ENCODE measurements at regions not wholly inside any gene's neighbourhood (a gene's known extent, or its start where the extent isn't known, plus 50 kb on each side); places are given as distances from the start of the nearest gene placed in this dataset.

GRCh38 chr11:33616552-33616951 is 84.1 kb downstream of the C11orf91 start:
- peaks cover 13% of the 10 kb centered on the region for H3K27me3 Mint-ChIP-seq
- DNase-seq, result no peak
- intact Hi-C loops (cut with micrococcal nuclease), result no loop called here
- ATAC-seq, result no peak
- no peaks in the 10 kb centered on the region for H3K36me3 Mint-ChIP-seq (ENCODE audit: low read depth)
- no peak overlapping the region for H3K27ac Mint-ChIP-seq
- no peaks in the 10 kb centered on the region for H3K4me1 Mint-ChIP-seq (ENCODE audit: low read depth)
- no peaks in the 10 kb centered on the region for H3K9me3 Mint-ChIP-seq
- no peak for TF ChIP-seq CTCF (IDR thresholded peaks at IDR 0.05)
- H3K4me3 Mint-ChIP-seq, result no peak overlapping the region
- ChIA-PET CTCF (no interaction called here), POLR2A (no interaction called here)

GRCh38 chr11:33615751-33616150 is 84.9 kb downstream of the C11orf91 start:
- no peaks in the 10 kb centered on the region for H3K36me3 Mint-ChIP-seq (ENCODE audit: low read depth)
- no peak for DNase-seq
- H3K9me3 Mint-ChIP-seq, result no peaks in the 10 kb centered on the region
- no peaks in the 10 kb centered on the region for H3K4me1 Mint-ChIP-seq (ENCODE audit: low read depth)
- TF ChIP-seq CTCF (IDR thresholded peaks at IDR 0.05), result no peak
- ChIA-PET CTCF (no interaction called here), POLR2A (no interaction called here)
- no peak overlapping the region for H3K27ac Mint-ChIP-seq
- peaks cover 13% of the 10 kb centered on the region for H3K27me3 Mint-ChIP-seq
- intact Hi-C loops (cut with micrococcal nuclease), result no loop called here
- ATAC-seq, result no peak
- no peak overlapping the region for H3K4me3 Mint-ChIP-seq

DNA sequence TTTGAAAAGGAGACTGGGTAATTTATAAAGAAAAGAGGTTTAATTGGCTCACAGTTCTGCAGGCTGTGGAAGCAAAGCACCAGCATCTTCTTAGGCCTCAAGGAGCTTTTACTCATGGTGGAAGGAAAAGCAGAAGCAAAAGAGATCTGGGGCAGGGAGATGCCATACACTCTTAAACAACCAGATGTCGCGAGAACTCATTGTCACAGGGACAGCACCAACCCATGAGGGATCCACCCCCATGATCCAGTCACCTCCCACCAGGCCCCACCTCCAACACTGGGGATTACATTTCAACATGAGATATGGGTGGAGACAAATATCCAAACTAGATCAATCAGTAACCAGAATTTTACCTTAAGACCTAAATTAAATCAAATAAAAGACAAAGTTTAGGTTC is 87.2 kb downstream of the C11orf91 start:
- Mint-ChIP-seq H3K27ac (no peak overlapping the region), H3K27me3 (peaks cover 10% of the 10 kb centered on the region), H3K4me1 (ENCODE audit: low read depth) (no peaks in the 10 kb centered on the region), H3K36me3 (ENCODE audit: low read depth) (no peaks in the 10 kb centered on the region), H3K4me3 (no peak overlapping the region), H3K9me3 (no peaks in the 10 kb centered on the region)
- ATAC-seq (no peak), DNase-seq (no peak)
- ChIA-PET CTCF (no interaction called here), POLR2A (no interaction called here)
- TF ChIP-seq CTCF (IDR thresholded peaks at IDR 0.05), result no peak
- intact Hi-C loops (cut with micrococcal nuclease), result no loop called here

GRCh38 chr11:33610903-33611302 is 89.7 kb downstream of the C11orf91 start:
- DNase-seq (no peak), ATAC-seq (no peak)
- ChIA-PET POLR2A (no interaction called here), CTCF (interaction anchor here (1.4 kb wide), 1 partner anchor 9 kb away, joined by 4 read pairs; no protein-coding TSS in a partner anchor)
- H3K4me1 Mint-ChIP-seq (ENCODE audit: low read depth), result no peaks in the 10 kb centered on the region
- peaks cover 2% of the 10 kb centered on the region for H3K27me3 Mint-ChIP-seq
- intact Hi-C loops (cut with micrococcal nuclease), result no loop called here
- no peak overlapping the region for H3K4me3 Mint-ChIP-seq
- no peak for TF ChIP-seq CTCF (IDR thresholded peaks at IDR 0.05)
- H3K36me3 Mint-ChIP-seq (ENCODE audit: low read depth), result no peaks in the 10 kb centered on the region
- H3K27ac Mint-ChIP-seq, result no peak overlapping the region
- H3K9me3 Mint-ChIP-seq, result no peaks in the 10 kb centered on the region

- Mint-ChIP-seq H3K9me3 (no peaks in the 10 kb centered on the region), H3K4me3 (no peak overlapping the region), H3K36me3 (ENCODE audit: low read depth) (no peaks in the 10 kb centered on the region), H3K4me1 (ENCODE audit: low read depth) (no peaks in the 10 kb centered on the region), H3K27me3 (peaks cover 3% of the 10 kb centered on the region), H3K27ac (no peak overlapping the region)
- no peak for ATAC-seq
- no peak for TF ChIP-seq CTCF (IDR thresholded peaks at IDR 0.05)
- ChIA-PET CTCF (no interaction called here), POLR2A (no interaction called here)
- intact Hi-C loops (cut with micrococcal nuclease), result no loop called here
- no peak for DNase-seq
Measured at GRCh38 chr11:33608386-33608785, 92.2 kb downstream of the C11orf91 start.
